ENCODE measurements at regions not wholly inside any gene's neighbourhood (a gene's known extent, or its start where the extent isn't known, plus 50 kb on each side); places are given as distances from the start of the nearest gene placed in this dataset.

DNA sequence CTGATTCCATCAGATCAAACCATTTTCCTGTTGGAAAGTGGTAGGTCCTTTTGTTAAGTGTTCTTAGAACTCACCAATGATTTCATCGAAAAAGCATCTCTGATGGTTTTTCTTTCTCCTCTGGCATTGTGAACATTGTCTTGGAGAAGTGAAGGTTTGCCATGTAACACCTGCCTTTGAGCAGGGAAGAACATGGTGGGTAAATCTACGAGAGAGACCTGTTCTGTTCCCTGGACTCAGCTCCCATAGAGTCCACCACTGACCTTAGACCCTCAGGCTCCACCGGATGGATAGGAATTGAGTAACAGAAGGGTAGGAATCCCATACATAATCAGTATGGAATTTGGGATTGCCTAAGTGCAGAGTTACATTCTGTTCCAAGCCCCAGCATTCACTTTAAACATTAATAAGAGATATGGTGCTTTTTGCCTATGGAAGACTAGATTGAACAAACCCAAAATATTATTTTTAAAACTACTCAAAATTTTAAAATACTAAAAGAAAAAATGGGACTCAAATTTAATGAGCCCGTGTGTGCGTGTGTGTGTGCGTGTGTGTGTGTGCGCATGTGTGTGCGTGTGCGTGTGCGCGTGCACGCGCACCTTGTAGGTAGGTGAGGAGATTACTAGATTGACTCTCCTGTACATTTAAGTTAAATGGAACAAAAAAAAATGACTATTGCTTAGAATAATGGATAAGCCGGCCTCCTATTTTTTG, 92.0 kb downstream of the C9orf152 start:
- no peaks in the 10 kb centered on the region for H3K9me3 ChIP-seq
- 91% methylated on average over 14 of the region's 14 CpGs for WGBS
- TF ChIP-seq CTCF (IDR thresholded peaks at IDR 0.05) = no peak
- TF ChIP-seq POLR2A (IDR thresholded peaks at IDR 0.05) = no peak
- no peak for TF ChIP-seq POLR2AphosphoS5 (IDR thresholded peaks at IDR 0.05)
- no peak for DNase-seq (ENCODE audit: low spot score)
- H3K27ac ChIP-seq = no peak overlapping the region
- no peak overlapping the region for H3K4me3 ChIP-seq
- no peaks in the 10 kb centered on the region for H3K36me3 ChIP-seq
- intact Hi-C loops (cut with DNase I) = no loop called here
- no peaks in the 10 kb centered on the region for H3K27me3 ChIP-seq (replicated peaks; ENCODE audit: insufficient read depth)
- H3K4me1 ChIP-seq (replicated peaks) = no peaks in the 10 kb centered on the region

DNA sequence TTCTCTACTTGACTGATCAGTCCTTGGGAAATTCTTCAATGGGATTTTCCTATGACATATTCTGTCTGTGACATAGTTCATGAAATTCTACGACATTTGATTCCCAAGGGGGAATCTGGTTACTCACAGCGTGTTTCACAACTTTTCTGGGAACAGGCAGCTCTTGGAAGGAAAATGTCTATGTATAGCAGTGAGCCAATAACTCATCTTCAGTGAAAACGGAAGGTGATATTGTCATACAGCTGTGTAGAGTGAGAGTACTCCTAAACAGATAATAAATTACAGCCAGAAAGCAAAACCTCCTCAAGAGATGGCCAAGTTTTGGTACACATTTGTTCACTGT, 91.4 kb downstream of the C9orf152 start:
- no peaks in the 10 kb centered on the region for H3K9me3 ChIP-seq
- no peaks in the 10 kb centered on the region for H3K4me1 ChIP-seq (replicated peaks)
- no peak overlapping the region for H3K27ac ChIP-seq
- intact Hi-C loops (cut with DNase I) = no loop called here
- no peak overlapping the region for H3K4me3 ChIP-seq
- no peaks in the 10 kb centered on the region for H3K36me3 ChIP-seq
- no peak for DNase-seq (ENCODE audit: low spot score)
- TF ChIP-seq CTCF (IDR thresholded peaks at IDR 0.05) = no peak
- TF ChIP-seq POLR2AphosphoS5 (IDR thresholded peaks at IDR 0.05) = no peak
- TF ChIP-seq POLR2A (IDR thresholded peaks at IDR 0.05) = no peak
- WGBS = 43% methylated on average over 3 of the region's 3 CpGs
- H3K27me3 ChIP-seq (replicated peaks; ENCODE audit: insufficient read depth) = no peaks in the 10 kb centered on the region

DNA sequence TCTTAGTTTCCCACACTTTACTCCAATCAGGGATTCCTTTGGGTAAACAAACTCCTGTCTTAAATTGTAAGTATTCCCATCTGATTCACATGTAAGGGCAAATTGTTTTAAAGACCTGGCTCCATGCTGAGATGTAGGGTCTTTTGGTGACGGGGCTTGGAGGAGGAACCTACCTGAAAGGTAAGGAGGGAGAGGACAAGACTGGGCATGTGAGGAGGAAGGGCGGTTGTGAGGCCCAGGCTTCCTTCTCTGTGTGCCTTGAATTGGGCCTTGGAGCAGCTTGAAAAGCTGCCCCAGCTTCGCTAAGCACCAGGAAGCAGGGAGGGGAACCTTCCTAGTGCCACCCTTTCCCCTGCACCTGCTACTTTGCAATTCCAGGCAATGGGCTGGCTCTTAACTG, 86.8 kb downstream of the C9orf152 start:
- no peaks in the 10 kb centered on the region for H3K4me1 ChIP-seq (replicated peaks)
- no peaks in the 10 kb centered on the region for H3K27me3 ChIP-seq (replicated peaks; ENCODE audit: insufficient read depth)
- no peaks in the 10 kb centered on the region for H3K36me3 ChIP-seq
- no peaks in the 10 kb centered on the region for H3K9me3 ChIP-seq
- TF ChIP-seq CTCF (IDR thresholded peaks at IDR 0.05) = no peak
- TF ChIP-seq POLR2A (IDR thresholded peaks at IDR 0.05) = no peak
- TF ChIP-seq POLR2AphosphoS5 (IDR thresholded peaks at IDR 0.05) = no peak
- H3K4me3 ChIP-seq = no peak overlapping the region
- H3K27ac ChIP-seq = no peak overlapping the region
- intact Hi-C loops (cut with DNase I) = no loop called here
- 73% methylated on average over 3 of the region's 3 CpGs for WGBS
- DNase-seq (ENCODE audit: low spot score) = no peak

DNA sequence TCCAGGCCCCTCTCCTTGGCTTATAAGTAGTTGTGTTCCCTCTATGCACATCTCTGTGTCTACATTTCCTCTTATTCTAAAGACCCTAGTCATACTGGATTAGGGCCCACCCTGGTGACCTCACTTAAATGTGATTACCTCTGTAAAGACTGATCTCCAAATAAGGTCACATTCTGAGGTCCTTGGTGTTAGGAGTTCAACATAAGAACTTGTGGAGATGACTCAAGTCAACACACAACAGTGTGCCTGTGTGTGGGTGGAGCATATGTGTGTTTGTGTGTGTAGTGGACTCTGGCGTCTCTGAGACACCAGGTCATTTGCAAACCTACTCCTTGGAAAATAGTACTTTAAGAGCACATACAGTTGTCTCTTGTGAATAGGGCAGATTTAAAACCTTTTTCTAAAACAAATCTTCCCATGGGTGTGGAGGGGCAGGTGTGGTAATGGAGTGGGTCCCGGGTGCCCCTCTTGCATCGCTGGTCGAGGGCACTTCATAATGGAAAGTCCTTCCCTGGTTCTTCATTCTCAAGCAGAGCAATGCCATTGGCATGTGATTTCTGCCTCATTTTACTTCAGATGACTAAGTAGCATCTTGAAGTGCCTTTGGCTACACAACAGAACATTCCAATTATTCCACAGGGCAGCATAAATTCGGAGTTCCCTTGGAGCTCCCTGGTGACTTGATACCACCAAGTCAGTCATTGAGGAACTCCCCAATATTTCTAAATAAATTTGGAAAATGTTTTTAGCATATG, 84.4 kb downstream of the C9orf152 start:
- TF ChIP-seq POLR2AphosphoS5 (IDR thresholded peaks at IDR 0.05) = no peak
- TF ChIP-seq POLR2A (IDR thresholded peaks at IDR 0.05) = no peak
- no peak for TF ChIP-seq CTCF (IDR thresholded peaks at IDR 0.05)
- 93% methylated on average over 5 of the region's 5 CpGs for WGBS
- H3K4me1 ChIP-seq (replicated peaks) = no peaks in the 10 kb centered on the region
- H3K27me3 ChIP-seq (replicated peaks; ENCODE audit: insufficient read depth) = no peaks in the 10 kb centered on the region
- H3K4me3 ChIP-seq = no peak overlapping the region
- intact Hi-C loops (cut with DNase I) = no loop called here
- H3K27ac ChIP-seq = no peak overlapping the region
- H3K36me3 ChIP-seq = no peaks in the 10 kb centered on the region
- DNase-seq (ENCODE audit: low spot score) = no peak
- H3K9me3 ChIP-seq = no peaks in the 10 kb centered on the region

DNA sequence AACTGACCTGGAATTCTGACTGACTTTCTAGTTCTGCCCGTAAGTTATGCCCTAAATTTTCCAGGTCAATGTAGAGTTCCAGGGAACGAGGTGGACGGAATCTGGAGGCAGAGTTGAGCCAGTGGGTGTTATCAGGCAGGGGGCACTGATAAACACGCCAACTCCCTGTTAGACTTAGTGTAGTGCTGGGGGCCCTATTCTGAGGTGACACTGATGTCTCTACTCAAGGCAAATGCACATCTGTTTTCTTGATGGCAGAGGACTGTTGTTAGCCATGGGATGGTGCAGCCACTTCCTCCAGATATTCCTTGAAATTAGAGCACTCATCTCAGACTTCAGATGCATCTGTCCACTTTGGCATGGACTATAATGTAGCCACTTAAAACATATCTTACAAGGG, 83.5 kb downstream of the C9orf152 start:
- no peaks in the 10 kb centered on the region for H3K4me1 ChIP-seq (replicated peaks)
- TF ChIP-seq POLR2A (IDR thresholded peaks at IDR 0.05) (no peak), POLR2AphosphoS5 (IDR thresholded peaks at IDR 0.05) (no peak), CTCF (IDR thresholded peaks at IDR 0.05) (no peak)
- H3K36me3 ChIP-seq = no peaks in the 10 kb centered on the region
- no peak for DNase-seq (ENCODE audit: low spot score)
- H3K27me3 ChIP-seq (replicated peaks; ENCODE audit: insufficient read depth) = no peaks in the 10 kb centered on the region
- H3K27ac ChIP-seq = no peak overlapping the region
- intact Hi-C loops (cut with DNase I) = no loop called here
- no peaks in the 10 kb centered on the region for H3K9me3 ChIP-seq
- 80% methylated on average over 4 of the region's 4 CpGs for WGBS
- no peak overlapping the region for H3K4me3 ChIP-seq
